ENCODE measurements at regions not wholly inside any gene's neighbourhood (a gene's known extent, or its start where the extent isn't known, plus 50 kb on each side); places are given as distances from the start of the nearest gene placed in this dataset.
"Not testable (repeated sequence)": the region's sequence is repeated elsewhere in the genome, so short reads cannot be mapped to it uniquely, and the experiment has no call there.

- H3K4me3 ChIP-seq: no peak overlapping the region
- H3K27ac ChIP-seq: no peak overlapping the region
- no peaks in the 10 kb centered on the region for H3K27me3 ChIP-seq
- TF ChIP-seq CTCF (IDR thresholded peaks at IDR 0.05) (no peak), POLR2A (IDR thresholded peaks at IDR 0.05) (no peak)
- intact Hi-C loops (cut with DNase I; ENCODE audit: low total_unique reads): loop anchor here (10.0 kb wide), 1 partner anchor 1315 kb away; no protein-coding TSS in a partner anchor
- DNase-seq (ENCODE audit: low spot score in 2 of 2): no peak
- H3K4me1 ChIP-seq: no peaks in the 10 kb centered on the region
- no peaks in the 10 kb centered on the region for H3K9me3 ChIP-seq
- H3K36me3 ChIP-seq: no peaks in the 10 kb centered on the region
Measured at GRCh38 chr2:117359266-117359914, 455.1 kb upstream of the DDX18 start.

DNA sequence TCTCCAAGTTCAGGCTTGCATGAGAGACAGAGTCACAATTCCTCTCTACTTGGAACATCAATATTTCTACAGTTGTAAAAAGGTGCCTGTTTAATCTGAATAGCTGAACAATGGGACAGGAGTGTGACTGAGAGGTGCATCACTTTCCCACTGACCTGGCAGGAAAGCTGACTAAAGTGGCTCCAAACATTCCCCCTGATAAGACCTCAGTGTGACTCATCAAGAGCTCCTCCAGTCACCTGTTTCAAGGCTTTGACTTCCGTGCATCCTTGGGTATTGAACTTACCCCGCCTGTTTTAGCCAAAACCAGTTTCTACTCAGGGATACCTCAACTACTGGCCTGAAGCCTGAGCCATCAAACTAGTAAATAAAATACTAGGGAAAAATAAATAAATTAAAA, 453.9 kb upstream of the DDX18 start:
- H3K36me3 ChIP-seq: no peaks in the 10 kb centered on the region
- no peak overlapping the region for H3K27ac ChIP-seq
- H3K4me1 ChIP-seq: no peaks in the 10 kb centered on the region
- H3K9me3 ChIP-seq: peaks cover 0 to 5% of the 10 kb centered on the region in 2 donors
- intact Hi-C loops (cut with DNase I; ENCODE audit: low total_unique reads): no loop called here
- H3K4me3 ChIP-seq: no peak overlapping the region
- no peak for TF ChIP-seq CTCF (IDR thresholded peaks at IDR 0.05)
- TF ChIP-seq POLR2AphosphoS5 (IDR thresholded peaks at IDR 0.05): no peak
- no peak for TF ChIP-seq POLR2A (IDR thresholded peaks at IDR 0.05)
- no peak for DNase-seq (ENCODE audit: low spot score in 2 of 2)
- no peaks in the 10 kb centered on the region for H3K27me3 ChIP-seq

DNA sequence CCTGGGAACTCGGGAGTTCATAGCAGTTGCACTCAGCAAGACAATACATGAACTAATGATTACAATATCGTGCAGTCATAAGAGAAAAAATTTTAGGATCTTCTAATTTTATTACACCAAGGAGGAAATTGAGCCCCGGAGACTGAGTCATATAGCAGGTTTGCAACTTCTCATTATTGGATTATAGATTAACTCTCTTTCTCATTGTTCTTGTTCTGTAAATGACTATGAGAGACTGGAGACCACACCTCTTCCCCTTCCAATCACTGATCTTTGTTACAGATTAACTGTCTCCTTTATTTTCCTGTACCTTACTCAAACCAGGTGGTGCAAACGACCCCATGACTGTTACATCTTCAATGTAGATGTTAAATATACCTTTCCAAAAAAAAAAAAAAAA, 435.8 kb upstream of the DDX18 start:
- no peaks in the 10 kb centered on the region for H3K27me3 ChIP-seq
- no peaks in the 10 kb centered on the region for H3K9me3 ChIP-seq
- no peak for DNase-seq (ENCODE audit: low spot score in 2 of 2)
- H3K4me1 ChIP-seq: no peaks in the 10 kb centered on the region
- intact Hi-C loops (cut with DNase I; ENCODE audit: low total_unique reads): no loop called here
- no peak overlapping the region for H3K4me3 ChIP-seq
- TF ChIP-seq CTCF (IDR thresholded peaks at IDR 0.05) (no peak), POLR2A (IDR thresholded peaks at IDR 0.05) (no peak), POLR2AphosphoS5 (IDR thresholded peaks at IDR 0.05) (no peak)
- H3K27ac ChIP-seq: no peak overlapping the region
- H3K36me3 ChIP-seq: no peaks in the 10 kb centered on the region

GRCh38 chr2:117379928-117380327, 434.6 kb upstream of the DDX18 start:
- intact Hi-C loops (cut with DNase I; ENCODE audit: low total_unique reads): no loop called here
- TF ChIP-seq POLR2A (IDR thresholded peaks at IDR 0.05): no peak
- TF ChIP-seq CTCF (IDR thresholded peaks at IDR 0.05): no peak
- no peak for TF ChIP-seq POLR2AphosphoS5 (IDR thresholded peaks at IDR 0.05)
- Histone ChIP-seq H3K4me3 (no peak overlapping the region), H3K27me3 (no peaks in the 10 kb centered on the region), H3K4me1 (no peaks in the 10 kb centered on the region), H3K36me3 (no peaks in the 10 kb centered on the region), H3K9me3 (no peaks in the 10 kb centered on the region), H3K27ac (no peak overlapping the region)
- DNase-seq (ENCODE audit: low spot score in 2 of 2): no peak

GRCh38 chr2:117383997-117384396, 430.5 kb upstream of the DDX18 start:
- H3K9me3 ChIP-seq: peaks cover 0 to 12% of the 10 kb centered on the region in 2 donors
- DNase-seq (ENCODE audit: low spot score in 2 of 2); H3K27ac ChIP-seq; H3K4me3 ChIP-seq; H3K4me1 ChIP-seq; intact Hi-C loops (cut with DNase I; ENCODE audit: low total_unique reads); H3K27me3 ChIP-seq; H3K36me3 ChIP-seq: not testable (repeated sequence)

DNA sequence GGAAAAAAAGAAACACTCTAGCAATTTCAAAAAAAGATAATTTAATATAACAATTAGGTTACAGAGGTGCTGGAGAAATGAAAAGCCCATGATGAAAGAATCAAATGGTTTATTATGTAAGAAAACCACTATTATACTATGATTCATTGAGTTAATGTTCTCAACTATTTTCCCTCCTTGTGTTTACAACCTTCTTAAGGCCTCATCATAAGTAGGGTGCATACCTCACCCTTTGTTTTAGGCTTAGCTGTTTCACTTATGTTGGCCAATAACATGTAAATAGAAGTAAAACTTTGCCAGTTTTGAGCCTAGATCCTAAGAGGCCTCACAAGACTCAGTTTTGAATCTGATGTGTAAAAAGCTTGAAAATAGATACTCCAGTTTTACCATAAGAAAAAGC, 418.3 kb upstream of the DDX18 start:
- Histone ChIP-seq H3K27ac (no peak overlapping the region), H3K4me1 (no peaks in the 10 kb centered on the region), H3K36me3 (no peaks in the 10 kb centered on the region), H3K9me3 (no peaks in the 10 kb centered on the region), H3K27me3 (no peaks in the 10 kb centered on the region), H3K4me3 (no peak overlapping the region)
- intact Hi-C loops (cut with DNase I; ENCODE audit: low total_unique reads): no loop called here
- DNase-seq (ENCODE audit: low spot score in 2 of 2): no peak
- TF ChIP-seq POLR2AphosphoS5 (IDR thresholded peaks at IDR 0.05): no peak
- no peak for TF ChIP-seq CTCF (IDR thresholded peaks at IDR 0.05)
- TF ChIP-seq POLR2A (IDR thresholded peaks at IDR 0.05): no peak
